Nephron progenitor cell (in vitro differentiated cells): ENCODE measurements at regions not wholly inside any gene's neighbourhood (a gene's known extent, or its start where the extent isn't known, plus 50 kb on each side); places are given as distances from the start of the nearest gene placed in this dataset.

Experiments
- DNase-seq: peaks from one replicate; pipeline ENCODE4 v3.0.0; 2021
- H3K27ac Mint-ChIP-seq: 2 replicates; pipeline ENCODE4 v1.8.0; 2021; ENCODE audit warnings: mild to moderate bottlenecking, moderate library complexity, mixed read lengths
- H3K27me3 Mint-ChIP-seq: 2 replicates; pipeline ENCODE4 v1.8.0; 2021; ENCODE audit warnings: mild to moderate bottlenecking, low read depth, mixed read lengths; ENCODE audit not compliant: poor library complexity
- H3K36me3 Mint-ChIP-seq: 2 replicates; pipeline ENCODE4 v1.8.0; 2021; ENCODE audit warnings: low read depth, mixed read lengths
- H3K4me1 Mint-ChIP-seq: 2 replicates; pipeline ENCODE4 v1.8.0; 2021; ENCODE audit warnings: mixed read lengths
- H3K4me3 Mint-ChIP-seq: 2 replicates; pipeline ENCODE4 v1.8.0; 2021; ENCODE audit warnings: mild to moderate bottlenecking, moderate library complexity, mixed read lengths
- H3K9me3 Mint-ChIP-seq: 2 replicates; pipeline ENCODE4 v1.8.0; 2021; ENCODE audit warnings: mild to moderate bottlenecking, moderate library complexity, mixed read lengths
- CTCF ChIP-seq: fragments of 200-600 bp; sonication (generic); IDR thresholded peaks from 2 replicates; pipeline ENCODE4 v1.5.0; 2021; ENCODE audit warnings: antibody characterized with exemption

- no peak overlapping the region for H3K27ac Mint-ChIP-seq
- H3K27me3 Mint-ChIP-seq: no peaks in the 10 kb centered on the region
- H3K36me3 Mint-ChIP-seq: peaks cover 17% of the 10 kb centered on the region
- H3K4me3 Mint-ChIP-seq: no peak overlapping the region
- DNase-seq: no peak
- no peaks in the 10 kb centered on the region for H3K4me1 Mint-ChIP-seq
- TF ChIP-seq CTCF: no peak
- H3K9me3 Mint-ChIP-seq: peaks cover 99% of the 10 kb centered on the region
Observed at GRCh38 chr16:35908152-35908551, 2448.7 kb downstream of the TP53TG3F start.

DNA sequence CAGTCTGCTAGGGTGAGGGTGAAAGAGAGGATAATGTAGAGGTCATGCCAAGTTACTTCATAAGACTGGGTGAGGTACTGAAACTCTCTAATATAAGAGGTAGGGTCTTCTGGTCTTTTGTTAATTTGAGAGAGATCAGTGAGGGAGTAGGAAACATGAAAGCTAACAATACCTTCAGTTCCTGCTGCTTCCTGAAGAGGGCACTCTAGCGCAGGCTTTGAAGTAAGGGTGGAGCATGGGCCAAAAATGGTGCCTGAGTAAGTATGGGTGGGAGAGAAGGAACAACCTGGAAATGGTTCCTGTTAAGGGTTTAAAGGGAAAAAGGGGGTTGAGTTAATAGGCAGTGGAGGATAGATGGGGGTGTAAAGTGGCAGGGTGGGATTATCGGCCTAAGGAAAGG is 2449.5 kb downstream of the TP53TG3F start:
- DNase-seq: no peak
- no peak overlapping the region for H3K4me3 Mint-ChIP-seq
- peaks cover 98% of the 10 kb centered on the region for H3K9me3 Mint-ChIP-seq
- TF ChIP-seq CTCF: no peak
- H3K27ac Mint-ChIP-seq: no peak overlapping the region
- peaks cover 17% of the 10 kb centered on the region for H3K36me3 Mint-ChIP-seq
- no peaks in the 10 kb centered on the region for H3K27me3 Mint-ChIP-seq
- H3K4me1 Mint-ChIP-seq: no peaks in the 10 kb centered on the region

DNA sequence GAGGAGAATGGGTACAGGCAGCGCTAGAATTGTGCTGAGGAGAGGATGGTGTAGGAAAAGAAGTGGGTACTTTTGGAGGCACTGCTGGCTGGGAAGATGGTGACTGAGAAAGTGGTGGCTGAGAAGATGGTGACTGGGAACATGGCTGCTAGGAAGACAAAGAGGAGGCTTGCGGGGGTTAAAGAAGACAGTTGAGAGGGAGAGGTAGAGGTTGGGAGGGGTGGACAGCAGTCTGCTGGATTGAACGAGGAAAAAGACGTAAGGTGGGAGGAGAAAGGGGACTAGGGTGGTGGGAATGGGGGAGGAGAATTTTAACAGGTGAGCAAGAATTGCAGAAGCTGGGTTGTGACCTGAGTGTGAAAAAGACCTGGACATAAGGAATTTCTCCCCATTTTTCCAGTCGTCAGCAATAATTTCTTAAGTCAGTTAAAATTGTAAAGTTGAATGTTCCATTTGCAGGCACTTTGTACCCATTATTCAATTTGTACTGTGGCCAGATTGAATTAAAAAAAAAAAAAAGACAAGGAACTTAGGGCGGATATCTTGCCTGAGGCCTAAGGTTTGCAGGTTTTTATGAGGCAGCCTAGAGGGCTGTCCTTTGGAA is 2450.0 kb downstream of the TP53TG3F start:
- Mint-ChIP-seq H3K27ac (no peak overlapping the region), H3K4me1 (no peaks in the 10 kb centered on the region), H3K4me3 (no peak overlapping the region), H3K36me3 (peaks cover 17% of the 10 kb centered on the region), H3K27me3 (no peaks in the 10 kb centered on the region), H3K9me3 (peaks cover 98% of the 10 kb centered on the region)
- no peak for TF ChIP-seq CTCF
- DNase-seq: no peak

DNA sequence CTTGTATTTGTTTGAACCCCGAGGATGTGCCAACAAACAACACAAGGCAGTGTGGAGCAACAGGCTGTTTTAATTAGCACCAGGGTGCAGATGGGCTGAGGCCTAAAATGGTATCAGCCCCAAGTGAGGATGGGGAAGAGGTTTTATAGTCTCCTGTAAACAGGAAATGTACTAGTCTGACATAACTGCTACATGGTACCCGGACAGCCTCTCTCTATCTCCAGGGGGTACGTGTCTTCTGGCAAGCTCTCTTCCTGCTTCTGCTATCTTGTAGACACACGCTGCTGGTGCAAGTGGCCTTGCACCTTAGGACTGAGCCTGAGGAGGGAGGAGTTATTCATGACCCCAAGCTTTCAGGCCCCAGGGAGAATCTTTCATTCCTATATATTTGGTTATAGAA is 2451.0 kb downstream of the TP53TG3F start:
- Mint-ChIP-seq H3K9me3 (peaks cover 96% of the 10 kb centered on the region), H3K27ac (no peak overlapping the region), H3K27me3 (no peaks in the 10 kb centered on the region), H3K4me3 (no peak overlapping the region), H3K4me1 (no peaks in the 10 kb centered on the region), H3K36me3 (peaks cover 17% of the 10 kb centered on the region)
- no peak for TF ChIP-seq CTCF
- DNase-seq: no peak

DNA sequence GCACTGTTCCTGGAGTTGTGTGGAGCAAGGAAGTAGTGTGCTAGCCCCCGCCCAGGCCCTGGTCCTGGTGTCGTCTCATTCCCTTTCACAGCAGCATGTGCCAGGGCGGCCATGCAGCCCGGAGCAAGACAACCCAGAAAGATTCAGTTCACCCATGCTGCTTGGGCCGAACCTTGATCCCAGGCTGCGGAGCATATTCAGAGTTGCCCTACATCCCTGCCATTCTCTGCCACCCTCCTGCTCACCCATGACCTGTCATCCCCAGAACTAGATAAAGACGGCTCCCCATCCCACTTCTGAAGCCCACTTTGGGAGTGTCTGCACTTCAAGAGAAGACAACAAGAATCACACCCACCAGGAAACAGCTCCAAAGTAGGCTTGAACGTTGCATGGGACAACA is 2452.5 kb downstream of the TP53TG3F start:
- no peaks in the 10 kb centered on the region for H3K4me1 Mint-ChIP-seq
- DNase-seq: no peak
- H3K36me3 Mint-ChIP-seq: peaks cover 10% of the 10 kb centered on the region
- H3K27ac Mint-ChIP-seq: no peak overlapping the region
- H3K27me3 Mint-ChIP-seq: no peaks in the 10 kb centered on the region
- TF ChIP-seq CTCF: no peak
- peaks cover 85% of the 10 kb centered on the region for H3K9me3 Mint-ChIP-seq
- no peak overlapping the region for H3K4me3 Mint-ChIP-seq

DNA sequence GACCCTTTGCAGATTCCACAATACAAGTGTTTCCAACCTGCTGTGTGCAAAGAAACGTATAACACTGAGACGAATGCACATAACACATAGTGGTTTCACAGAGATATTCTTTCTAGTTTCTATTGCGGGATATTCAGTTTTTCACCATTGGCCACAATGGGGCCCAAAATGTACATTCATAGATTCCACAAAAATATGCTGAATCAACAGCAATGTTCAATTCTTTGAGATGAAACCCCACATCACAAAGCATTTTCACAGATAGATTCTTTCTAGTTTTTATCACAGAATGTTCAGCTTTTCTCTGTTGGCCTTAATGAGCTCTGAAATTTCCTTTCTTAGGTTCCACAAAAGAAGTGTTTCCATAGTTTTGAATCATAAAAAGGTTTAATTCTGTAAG is 2472.3 kb downstream of the TP53TG3F start:
- Mint-ChIP-seq H3K4me1 (no peaks in the 10 kb centered on the region), H3K9me3 (peaks cover 72% of the 10 kb centered on the region), H3K27ac (no peak overlapping the region), H3K4me3 (no peak overlapping the region), H3K27me3 (no peaks in the 10 kb centered on the region), H3K36me3 (no peaks in the 10 kb centered on the region)
- DNase-seq: no peak
- no peak for TF ChIP-seq CTCF
